ENCODE measurements at regions not wholly inside any gene's neighbourhood (a gene's known extent, or its start where the extent isn't known, plus 50 kb on each side); places are given as distances from the start of the nearest gene placed in this dataset.

GRCh38 chr7:69186974-69187373 is 411.3 kb upstream of the AUTS2 start:
- TF ChIP-seq POLR2AphosphoS5 (IDR thresholded peaks at IDR 0.05) (no peak), POLR2A (IDR thresholded peaks at IDR 0.05) (no peak)
- TF ChIP-seq, protein P1, sequence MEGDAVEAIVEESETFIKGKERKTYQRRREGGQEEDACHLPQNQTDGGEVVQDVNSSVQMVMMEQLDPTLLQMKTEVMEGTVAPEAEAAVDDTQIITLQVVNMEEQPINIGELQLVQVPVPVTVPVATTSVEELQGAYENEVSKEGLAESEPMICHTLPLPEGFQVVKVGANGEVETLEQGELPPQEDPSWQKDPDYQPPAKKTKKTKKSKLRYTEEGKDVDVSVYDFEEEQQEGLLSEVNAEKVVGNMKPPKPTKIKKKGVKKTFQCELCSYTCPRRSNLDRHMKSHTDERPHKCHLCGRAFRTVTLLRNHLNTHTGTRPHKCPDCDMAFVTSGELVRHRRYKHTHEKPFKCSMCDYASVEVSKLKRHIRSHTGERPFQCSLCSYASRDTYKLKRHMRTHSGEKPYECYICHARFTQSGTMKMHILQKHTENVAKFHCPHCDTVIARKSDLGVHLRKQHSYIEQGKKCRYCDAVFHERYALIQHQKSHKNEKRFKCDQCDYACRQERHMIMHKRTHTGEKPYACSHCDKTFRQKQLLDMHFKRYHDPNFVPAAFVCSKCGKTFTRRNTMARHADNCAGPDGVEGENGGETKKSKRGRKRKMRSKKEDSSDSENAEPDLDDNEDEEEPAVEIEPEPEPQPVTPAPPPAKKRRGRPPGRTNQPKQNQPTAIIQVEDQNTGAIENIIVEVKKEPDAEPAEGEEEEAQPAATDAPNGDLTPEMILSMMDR (IDR thresholded peaks at IDR 0.05) = no peak
